ENCODE measurements at regions not wholly inside any gene's neighbourhood (a gene's known extent, or its start where the extent isn't known, plus 50 kb on each side); places are given as distances from the start of the nearest gene placed in this dataset.
A peak's percentile ranks its signal among the peaks of the same experiment; 100 is the strongest.

DNA sequence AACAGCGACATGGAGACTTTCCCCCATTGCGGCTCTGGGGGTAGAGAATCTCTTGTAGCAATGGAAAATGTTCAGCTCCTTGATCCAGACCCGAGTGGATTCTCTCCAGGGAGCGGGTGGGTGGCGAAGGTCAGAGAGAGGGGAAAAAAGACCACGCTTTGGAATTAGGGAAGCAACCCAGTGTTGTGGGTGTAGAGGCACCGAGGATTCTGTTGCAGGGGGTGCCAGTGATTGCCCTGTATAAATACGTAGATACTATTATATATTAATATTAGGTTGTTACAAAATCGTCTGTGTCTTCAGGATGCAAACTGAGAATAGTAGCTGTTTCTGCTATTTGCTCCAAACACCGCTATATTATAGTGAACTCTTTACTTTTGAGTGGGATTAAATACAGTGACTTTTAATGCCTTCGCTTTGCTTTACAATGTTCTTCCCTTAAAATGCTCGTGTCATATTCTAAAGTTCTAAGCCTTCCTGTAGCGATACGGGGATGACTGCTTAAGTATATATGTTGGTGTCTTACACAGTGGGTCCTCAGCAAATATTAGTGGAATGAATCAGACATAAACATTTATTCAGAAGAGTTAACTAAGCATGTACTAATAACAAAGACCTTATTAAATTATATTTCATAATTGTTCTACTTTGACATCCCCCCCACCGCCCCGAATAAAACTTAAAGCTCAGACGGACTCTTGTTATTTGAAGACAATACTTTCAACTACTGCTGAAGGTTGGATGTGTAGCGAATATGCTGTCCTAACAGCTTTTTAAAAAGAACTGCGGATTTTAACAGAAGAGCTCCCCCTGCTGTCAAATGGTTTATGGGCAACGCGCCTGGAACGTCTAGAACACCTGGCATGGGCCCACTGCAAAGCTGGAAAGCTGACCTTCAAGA is 136.4 kb upstream of the KRAS start (continued):
- TF ChIP-seq HMGN3 (IDR thresholded peaks at IDR 0.05; ENCODE audit: borderline replicate concordance, extremely low read depth, insufficient read length, low read depth, low read length) (no peak), STAT5A (IDR thresholded peaks at IDR 0.05; ENCODE audit: borderline replicate concordance, low read length) (no peak), CXXC5 (CRISPR knock-in tag; IDR thresholded peaks at IDR 0.05) (peak; percentile 27; the same call in 1 of the 2 replicates), FOXA3 (CRISPR knock-in tag; conservative IDR thresholded peaks at IDR 0.05 in 1 of 2, IDR thresholded peaks at IDR 0.05 in 1 of 2) (no peak), POLR2G (IDR thresholded peaks at IDR 0.05; ENCODE audit: low read depth, low read length) (no peak), EP300 (IDR thresholded peaks at IDR 0.05; ENCODE audit: low read length) (peak; percentile 8; the same call in 1 of the 2 replicates), ZNF282 (CRISPR knock-in tag; IDR thresholded peaks at IDR 0.05) (no peak), PHB2 (IDR thresholded peaks at IDR 0.05; ENCODE audit: low read depth) (no peak), RAD21 (CRISPR knock-in tag; conservative IDR thresholded peaks at IDR 0.05 in 1 of 2, IDR thresholded peaks at IDR 0.05 in 1 of 2) (peak; percentile 91 to 94)
- TF ChIP-seq, protein P1, sequence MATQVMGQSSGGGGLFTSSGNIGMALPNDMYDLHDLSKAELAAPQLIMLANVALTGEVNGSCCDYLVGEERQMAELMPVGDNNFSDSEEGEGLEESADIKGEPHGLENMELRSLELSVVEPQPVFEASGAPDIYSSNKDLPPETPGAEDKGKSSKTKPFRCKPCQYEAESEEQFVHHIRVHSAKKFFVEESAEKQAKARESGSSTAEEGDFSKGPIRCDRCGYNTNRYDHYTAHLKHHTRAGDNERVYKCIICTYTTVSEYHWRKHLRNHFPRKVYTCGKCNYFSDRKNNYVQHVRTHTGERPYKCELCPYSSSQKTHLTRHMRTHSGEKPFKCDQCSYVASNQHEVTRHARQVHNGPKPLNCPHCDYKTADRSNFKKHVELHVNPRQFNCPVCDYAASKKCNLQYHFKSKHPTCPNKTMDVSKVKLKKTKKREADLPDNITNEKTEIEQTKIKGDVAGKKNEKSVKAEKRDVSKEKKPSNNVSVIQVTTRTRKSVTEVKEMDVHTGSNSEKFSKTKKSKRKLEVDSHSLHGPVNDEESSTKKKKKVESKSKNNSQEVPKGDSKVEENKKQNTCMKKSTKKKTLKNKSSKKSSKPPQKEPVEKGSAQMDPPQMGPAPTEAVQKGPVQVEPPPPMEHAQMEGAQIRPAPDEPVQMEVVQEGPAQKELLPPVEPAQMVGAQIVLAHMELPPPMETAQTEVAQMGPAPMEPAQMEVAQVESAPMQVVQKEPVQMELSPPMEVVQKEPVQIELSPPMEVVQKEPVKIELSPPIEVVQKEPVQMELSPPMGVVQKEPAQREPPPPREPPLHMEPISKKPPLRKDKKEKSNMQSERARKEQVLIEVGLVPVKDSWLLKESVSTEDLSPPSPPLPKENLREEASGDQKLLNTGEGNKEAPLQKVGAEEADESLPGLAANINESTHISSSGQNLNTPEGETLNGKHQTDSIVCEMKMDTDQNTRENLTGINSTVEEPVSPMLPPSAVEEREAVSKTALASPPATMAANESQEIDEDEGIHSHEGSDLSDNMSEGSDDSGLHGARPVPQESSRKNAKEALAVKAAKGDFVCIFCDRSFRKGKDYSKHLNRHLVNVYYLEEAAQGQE (IDR thresholded peaks at IDR 0.05; ENCODE audit: borderline replicate concordance): peak; percentile 75; the same call in 1 of the 2 replicates
- TF ChIP-seq, protein P1 (CRISPR knock-in tag; IDR thresholded peaks at IDR 0.05; ENCODE audit: low read depth): no peak
- TF ChIP-seq, protein P2, sequence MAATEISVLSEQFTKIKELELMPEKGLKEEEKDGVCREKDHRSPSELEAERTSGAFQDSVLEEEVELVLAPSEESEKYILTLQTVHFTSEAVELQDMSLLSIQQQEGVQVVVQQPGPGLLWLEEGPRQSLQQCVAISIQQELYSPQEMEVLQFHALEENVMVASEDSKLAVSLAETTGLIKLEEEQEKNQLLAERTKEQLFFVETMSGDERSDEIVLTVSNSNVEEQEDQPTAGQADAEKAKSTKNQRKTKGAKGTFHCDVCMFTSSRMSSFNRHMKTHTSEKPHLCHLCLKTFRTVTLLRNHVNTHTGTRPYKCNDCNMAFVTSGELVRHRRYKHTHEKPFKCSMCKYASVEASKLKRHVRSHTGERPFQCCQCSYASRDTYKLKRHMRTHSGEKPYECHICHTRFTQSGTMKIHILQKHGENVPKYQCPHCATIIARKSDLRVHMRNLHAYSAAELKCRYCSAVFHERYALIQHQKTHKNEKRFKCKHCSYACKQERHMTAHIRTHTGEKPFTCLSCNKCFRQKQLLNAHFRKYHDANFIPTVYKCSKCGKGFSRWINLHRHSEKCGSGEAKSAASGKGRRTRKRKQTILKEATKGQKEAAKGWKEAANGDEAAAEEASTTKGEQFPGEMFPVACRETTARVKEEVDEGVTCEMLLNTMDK (IDR thresholded peaks at IDR 0.05; ENCODE audit: borderline replicate concordance, insufficient read depth, low read depth, low read length, poor library complexity, severe bottlenecking): no peak
- TF ChIP-seq, protein P3, sequence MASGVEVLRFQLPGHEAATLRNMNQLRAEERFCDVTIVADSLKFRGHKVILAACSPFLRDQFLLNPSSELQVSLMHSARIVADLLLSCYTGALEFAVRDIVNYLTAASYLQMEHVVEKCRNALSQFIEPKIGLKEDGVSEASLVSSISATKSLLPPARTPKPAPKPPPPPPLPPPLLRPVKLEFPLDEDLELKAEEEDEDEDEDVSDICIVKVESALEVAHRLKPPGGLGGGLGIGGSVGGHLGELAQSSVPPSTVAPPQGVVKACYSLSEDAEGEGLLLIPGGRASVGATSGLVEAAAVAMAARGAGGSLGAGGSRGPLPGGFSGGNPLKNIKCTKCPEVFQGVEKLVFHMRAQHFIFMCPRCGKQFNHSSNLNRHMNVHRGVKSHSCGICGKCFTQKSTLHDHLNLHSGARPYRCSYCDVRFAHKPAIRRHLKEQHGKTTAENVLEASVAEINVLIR (CRISPR knock-in tag; IDR thresholded peaks at IDR 0.05): no peak
